PC-3 (cell line): ENCODE measurements at regions not wholly inside any gene's neighbourhood (a gene's known extent, or its start where the extent isn't known, plus 50 kb on each side); places are given as distances from the start of the nearest gene placed in this dataset.

ENCODE experiments used
- CTCF ChIP-seq: fragments of 300-600 bp; sonication (generic); conservative IDR thresholded peaks from 2 replicates; pipeline ENCODE4 v1.5.1; 2017; ENCODE audit warnings: antibody characterized with exemption, low read depth, mild to moderate bottlenecking, low read length
- EZH2 ChIP-seq: fragments of 300-600 bp; sonication (generic); IDR thresholded peaks from one replicate; pipeline ENCODE4 v1.6.1; 2017; ENCODE audit warnings: antibody characterized with exemption, mild to moderate bottlenecking, low read length; ENCODE audit not compliant: unreplicated experiment
- EZH2phosphoT487 ChIP-seq: fragments of 300-600 bp; sonication (generic); IDR thresholded peaks from 2 replicates; pipeline ENCODE4 v1.6.1; 2018; ENCODE audit warnings: mild to moderate bottlenecking, antibody characterized with exemption, low read length, borderline replicate concordance

GRCh38 chr21:29403301-29403700 lies 104.6 kb downstream of the BACH1 start:
- TF ChIP-seq CTCF (no peak), EZH2 (no peak), EZH2phosphoT487 (no peak)
